ENCODE measurements at regions not wholly inside any gene's neighbourhood (a gene's known extent, or its start where the extent isn't known, plus 50 kb on each side); places are given as distances from the start of the nearest gene placed in this dataset.

GRCh38 chr5:179414459-179415261, 69.4 kb upstream of the ADAMTS2 start:
- ChIA-PET POLR2A (no interaction called here), CTCF (no interaction called here)
- Histone ChIP-seq H3K9ac (replicated peaks; ENCODE audit: extremely low read depth, insufficient read depth, low read length) (no peak overlapping the region), H3K9me1 (replicated peaks; ENCODE audit: control insufficient read depth, extremely low read depth, insufficient read depth, low read length) (no peaks in the 10 kb centered on the region), H3K4me1 (ENCODE audit: control insufficient read depth, extremely low read depth, insufficient read depth, low read length) (no peaks in the 10 kb centered on the region), H3K4me3 (replicated peaks in 1 of 3; ENCODE audit: insufficient read depth in 1 of 3, low read depth in 1 of 3, low read length in 3 of 3) (no peak overlapping the region), H3K27me3 (ENCODE audit: control insufficient read depth in 2 of 2, insufficient read depth in 2 of 2, low read length in 2 of 2) (no peaks in the 10 kb centered on the region), H3K27ac (ENCODE audit: insufficient read depth, low read depth, low read length) (no peak overlapping the region), H3K79me2 (ENCODE audit: control insufficient read depth, insufficient read depth, low read length) (no peaks in the 10 kb centered on the region), H3K9me3 (replicated peaks; ENCODE audit: control insufficient read depth, insufficient read depth, low read length) (peaks cover 2% of the 10 kb centered on the region), H2AFZ (ENCODE audit: low read depth, low read length) (no peak overlapping the region), H3K4me2 (ENCODE audit: insufficient read depth, low read length) (no peak overlapping the region), H4K20me1 (replicated peaks; ENCODE audit: control insufficient read depth, extremely low read depth, insufficient read depth, low read length) (no peaks in the 10 kb centered on the region), H3K36me3 (ENCODE audit: control insufficient read depth in 2 of 2, extremely low read depth in 1 of 2, insufficient read depth in 2 of 2, low read length in 2 of 2) (no peaks in the 10 kb centered on the region)
- TF ChIP-seq CTCF (IDR thresholded peaks at IDR 0.05; ENCODE audit: extremely low read depth in 1 of 2, insufficient read depth in 1 of 2, low read depth in 1 of 2, low read length in 2 of 2) (no peak), FOS (IDR thresholded peaks at IDR 0.05; ENCODE audit: borderline replicate concordance, insufficient read depth, low read length) (no peak), MAX (IDR thresholded peaks at IDR 0.05; ENCODE audit: insufficient read depth, insufficient read length) (no peak), EZH2 (IDR thresholded peaks at IDR 0.05; ENCODE audit: borderline replicate concordance, low read depth, low read length, severe bottlenecking) (no peak), MYC (IDR thresholded peaks at IDR 0.05; ENCODE audit: low read depth, low read length) (no peak), JUN (IDR thresholded peaks at IDR 0.05; ENCODE audit: borderline replicate concordance, insufficient read depth, insufficient read length, low read depth) (no peak), POLR2A (IDR thresholded peaks at IDR 0.05; ENCODE audit: low read depth, low read length) (no peak), GATA2 (IDR thresholded peaks at IDR 0.05; ENCODE audit: insufficient read depth, insufficient read length, low read depth, low read length) (no peak), POLR2AphosphoS5 (IDR thresholded peaks at IDR 0.05; ENCODE audit: insufficient read depth, low read depth, low read length) (no peak)
- FAIRE-seq (no peak), DNase-seq (ENCODE audit: low read depth, low spot score) (no peak)
- dilution Hi-C loops (cut with MboI; ENCODE audit: extremely low pct_ligation_motif_present, low sequenced_read_pairs) (no loop called here), intact Hi-C loops (cut with micrococcal nuclease) (no loop called here)
- BruUV-seq (replicated peaks), result no TSS peak

All from endothelial cell of umbilical vein (primary cell).